Activated naive CD4-positive, alpha-beta T cell (primary cell): ENCODE measurements at regions not wholly inside any gene's neighbourhood (a gene's known extent, or its start where the extent isn't known, plus 50 kb on each side); places are given as distances from the start of the nearest gene placed in this dataset.

Experiments
- DNase-seq, 4 experiments: peaks; one replicate each; lab custom pipeline; 2025; lab: John Stamatoyannopoulos, UW

- DNase-seq, result no peak
Observed at GRCh38 chr2:195055996-195056395, 601.0 kb upstream of the SLC39A10 start.

DNA sequence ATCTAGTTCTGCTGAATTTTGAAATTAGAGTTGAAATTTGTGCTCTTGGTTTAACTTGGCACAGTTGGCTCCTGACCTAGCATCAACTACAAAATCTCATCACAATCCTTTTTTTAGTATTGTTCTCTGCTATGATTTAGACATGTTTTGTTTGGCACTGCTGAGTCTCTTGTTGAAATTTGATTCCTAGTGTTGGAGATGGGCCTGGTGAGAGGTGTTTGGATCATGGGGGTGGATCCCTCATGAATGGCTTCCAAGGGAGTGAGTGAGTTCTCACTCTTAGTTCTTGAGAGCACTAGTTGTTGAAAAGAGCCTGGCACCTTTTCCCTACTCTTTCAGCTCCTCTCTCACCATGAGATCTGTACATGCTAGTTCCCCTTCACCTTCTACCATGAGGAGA is 605.6 kb upstream of the SLC39A10 start:
- DNase-seq, result no peak

- DNase-seq, result no peak
Observed at GRCh38 chr2:195049372-195050031, 607.5 kb upstream of the SLC39A10 start.

DNA sequence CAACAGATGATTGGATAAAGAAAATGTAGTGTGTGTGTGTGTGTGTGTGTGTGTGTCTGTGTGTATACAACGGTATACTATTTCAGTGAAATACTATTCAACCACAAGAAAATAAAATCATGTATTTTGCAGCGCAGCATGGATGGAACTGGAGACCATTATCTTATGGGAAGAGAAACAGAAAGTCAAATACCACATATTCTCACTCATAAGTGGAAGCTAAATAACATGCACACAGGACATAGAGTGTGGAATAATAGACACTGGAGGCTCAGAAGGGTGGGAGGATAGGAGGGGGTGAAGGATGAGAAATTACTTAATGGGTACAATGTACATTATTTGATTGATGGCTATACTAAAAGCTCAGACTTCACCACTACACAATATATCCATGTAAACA is 609.1 kb upstream of the SLC39A10 start:
- no peak for DNase-seq

DNA sequence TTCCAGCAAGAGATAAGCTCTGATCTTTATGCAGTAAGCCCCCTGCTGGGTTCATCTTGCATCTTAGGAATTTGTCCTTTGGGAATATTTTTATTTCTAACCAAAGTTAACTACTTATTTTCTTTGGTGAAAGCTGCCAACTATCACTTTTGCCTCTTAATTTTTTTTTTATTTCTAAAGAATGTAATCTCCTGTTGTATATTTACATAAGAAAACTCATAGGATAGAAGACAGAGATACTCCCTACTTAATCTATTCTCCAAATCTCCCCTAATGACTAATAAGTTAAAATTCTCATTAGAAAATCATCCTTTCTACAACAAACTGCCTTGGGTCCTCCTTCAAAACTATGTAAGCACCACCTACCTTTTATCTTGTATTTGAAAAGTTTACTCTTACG is 612.2 kb upstream of the SLC39A10 start:
- DNase-seq, result no peak

GRCh38 chr2:195038153-195038552 is 618.9 kb upstream of the SLC39A10 start:
- no peak for DNase-seq

DNA sequence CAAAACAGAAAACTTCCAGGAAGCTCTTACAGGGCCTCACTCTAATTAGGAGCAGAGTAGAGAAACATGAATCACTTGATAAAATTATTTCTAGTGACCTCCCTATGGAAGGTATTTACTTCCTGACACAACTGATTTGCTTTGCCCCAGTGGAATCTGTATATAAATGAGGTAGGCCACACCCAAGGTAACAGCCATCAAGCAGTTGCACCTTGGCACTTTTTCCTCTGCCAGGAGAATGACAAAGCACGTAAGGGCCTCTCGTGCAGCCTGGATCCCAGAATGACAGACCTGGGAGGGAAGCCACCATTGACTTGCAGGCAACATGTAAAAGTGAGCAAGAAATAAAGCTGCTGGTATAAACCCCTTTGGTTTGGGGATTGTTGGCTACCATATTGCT is 620.0 kb upstream of the SLC39A10 start:
- no peak for DNase-seq

DNA sequence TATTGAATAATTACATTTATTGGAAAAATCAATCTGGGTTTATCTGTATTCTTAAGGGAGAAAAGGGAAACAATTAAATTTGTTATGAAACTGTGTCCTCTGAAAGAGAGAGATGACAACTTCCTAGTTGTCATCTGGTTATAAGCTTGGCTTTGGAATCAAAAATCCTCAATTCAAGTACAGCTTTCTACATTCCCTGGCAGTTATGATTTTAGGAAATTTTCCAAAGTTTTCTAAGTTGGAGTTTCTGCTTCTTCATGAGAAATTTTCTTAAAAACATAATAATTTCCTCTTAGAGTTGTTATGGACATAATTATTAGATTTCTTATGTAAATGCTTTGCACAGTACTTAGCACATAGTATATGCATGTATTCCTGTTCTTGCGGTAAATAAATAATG is 625.6 kb upstream of the SLC39A10 start:
- DNase-seq, result no peak

DNA sequence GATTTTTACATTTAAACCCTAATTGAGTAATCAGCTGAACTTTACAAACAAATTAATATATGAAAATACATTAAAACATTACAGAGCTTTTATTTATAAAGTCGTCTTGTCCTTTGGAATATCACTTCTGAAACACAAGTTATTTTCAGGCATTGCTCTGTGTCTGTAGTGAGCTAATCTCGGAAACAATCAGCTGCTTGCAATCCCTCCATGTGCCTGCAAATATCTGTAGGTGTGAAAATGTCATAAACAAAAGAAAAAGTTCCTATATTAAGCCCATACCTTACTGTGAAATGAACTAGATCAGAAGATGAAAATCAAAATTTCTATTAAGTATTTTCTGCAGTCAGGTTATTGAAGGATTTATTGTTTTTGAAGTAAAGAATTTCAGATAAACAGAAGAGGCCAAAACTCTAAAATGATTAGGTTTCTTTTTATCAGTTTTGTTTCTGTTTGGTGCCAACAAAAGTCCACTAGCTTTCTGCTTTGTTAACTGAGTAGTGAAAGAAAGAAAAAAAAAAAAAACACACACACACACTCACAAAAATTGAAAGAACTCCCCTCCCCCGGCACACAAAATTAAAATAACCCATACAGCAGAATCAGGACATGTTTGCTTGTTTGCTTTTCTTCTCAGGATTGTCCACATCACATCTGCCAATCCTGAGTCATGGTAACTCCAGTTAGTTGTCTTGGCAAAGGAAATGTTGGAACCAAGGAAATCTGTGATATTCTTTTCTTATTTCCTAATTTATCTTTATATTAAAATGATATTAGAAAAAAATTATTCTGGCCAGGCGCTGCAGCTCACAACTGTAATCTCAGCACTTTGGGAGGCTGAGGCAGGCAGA is 627.0 kb upstream of the SLC39A10 start:
- DNase-seq, result no peak

- DNase-seq, result no peak
Observed at GRCh38 chr2:195027947-195028346, 629.1 kb upstream of the SLC39A10 start.

GRCh38 chr2:195026261-195026660 is 630.8 kb upstream of the SLC39A10 start:
- no peak for DNase-seq

DNA sequence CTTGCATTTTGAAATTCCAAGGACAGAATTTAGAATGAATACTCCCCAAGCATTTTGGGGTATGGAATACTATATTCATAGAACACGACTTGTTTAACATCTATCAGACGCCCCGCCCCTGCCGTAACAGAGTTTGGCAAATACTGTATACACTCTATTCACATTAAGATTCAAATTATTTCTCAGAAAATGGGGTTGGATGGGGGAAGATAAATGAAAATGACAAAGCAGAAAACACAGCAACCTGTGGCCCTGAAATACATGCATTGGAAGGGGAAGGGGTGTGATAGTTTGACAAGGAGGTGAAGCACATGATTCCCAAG is 634.6 kb upstream of the SLC39A10 start:
- DNase-seq, result no peak

DNA sequence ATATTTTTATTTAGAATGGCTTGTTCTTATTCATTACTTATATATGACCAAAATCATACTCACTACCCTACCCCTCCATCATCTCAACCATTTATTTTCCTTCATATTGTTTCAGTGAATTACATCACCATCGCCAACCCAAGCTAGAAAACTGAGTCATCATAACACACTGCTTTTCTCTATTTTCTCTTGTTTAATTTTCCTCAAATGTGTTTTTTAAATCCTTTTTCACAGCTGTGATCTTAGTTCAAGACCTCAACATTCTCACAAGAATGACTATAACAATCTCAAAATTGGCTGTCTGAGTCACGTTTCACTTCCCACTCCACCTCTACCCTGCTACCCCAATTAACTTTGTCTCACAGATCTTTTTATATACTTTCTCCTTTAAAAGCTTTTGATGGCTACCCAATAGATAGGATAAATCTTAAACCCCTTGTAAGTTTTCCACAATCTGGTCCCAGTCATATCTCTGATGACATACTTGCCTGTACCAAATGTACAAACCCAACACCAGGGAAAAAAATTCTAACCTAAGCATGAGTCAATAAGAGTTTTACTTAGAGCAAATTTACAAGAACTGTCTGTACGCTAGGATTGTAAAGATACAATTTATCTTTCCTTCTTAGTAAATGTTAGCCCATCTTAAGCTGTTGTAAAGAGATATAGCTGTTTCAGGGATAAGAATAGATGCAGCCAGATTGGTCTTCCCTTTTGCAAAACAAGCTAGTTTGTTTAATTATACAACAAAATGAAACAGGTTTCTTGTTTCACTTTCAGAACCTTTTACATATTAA is 635.1 kb upstream of the SLC39A10 start:
- DNase-seq, result no peak

- DNase-seq, result no peak
Observed at GRCh38 chr2:195018462-195018861, 638.6 kb upstream of the SLC39A10 start.

- DNase-seq, result no peak
Observed at GRCh38 chr2:195017890-195018289, 639.1 kb upstream of the SLC39A10 start.

DNA sequence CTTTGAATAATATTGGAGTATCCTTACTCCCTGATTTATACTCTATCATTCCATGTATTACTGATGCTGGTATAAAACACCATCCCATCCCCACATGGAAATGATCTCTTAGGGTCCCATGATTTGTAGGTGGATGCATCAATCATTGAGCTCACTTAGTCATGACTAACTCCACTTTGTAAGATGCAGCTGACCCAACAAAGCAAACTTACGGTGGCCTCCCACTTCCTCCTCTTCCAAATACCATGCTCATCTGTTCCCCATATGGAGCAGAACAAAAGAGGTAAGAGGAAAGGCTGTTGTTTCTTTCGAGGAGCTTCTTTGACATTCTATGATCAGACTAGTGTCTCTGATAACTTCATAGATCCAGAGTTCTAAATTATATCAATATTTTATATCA is 640.2 kb upstream of the SLC39A10 start:
- no peak for DNase-seq

DNA sequence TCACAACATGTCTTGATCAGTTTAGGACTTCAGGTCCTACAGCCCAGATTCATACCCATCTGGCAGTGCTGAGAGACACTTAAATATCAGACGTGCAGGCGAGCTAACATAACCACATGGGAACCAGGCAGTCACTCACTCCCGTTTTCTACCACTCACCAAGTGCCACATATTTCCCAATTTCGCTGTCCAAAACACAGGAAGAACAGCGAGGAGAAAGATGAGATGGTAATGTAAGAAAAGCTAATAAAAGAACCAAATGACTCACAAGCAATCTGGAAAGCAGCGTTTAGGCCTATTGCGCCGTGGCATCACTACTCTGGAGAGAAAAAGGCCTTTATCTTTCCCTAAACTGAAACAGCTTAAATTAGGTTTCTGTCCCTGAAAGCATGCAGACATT is 647.8 kb upstream of the SLC39A10 start:
- no peak for DNase-seq

- DNase-seq, result no peak
Observed at GRCh38 chr2:195006856-195007255, 650.2 kb upstream of the SLC39A10 start.

DNA sequence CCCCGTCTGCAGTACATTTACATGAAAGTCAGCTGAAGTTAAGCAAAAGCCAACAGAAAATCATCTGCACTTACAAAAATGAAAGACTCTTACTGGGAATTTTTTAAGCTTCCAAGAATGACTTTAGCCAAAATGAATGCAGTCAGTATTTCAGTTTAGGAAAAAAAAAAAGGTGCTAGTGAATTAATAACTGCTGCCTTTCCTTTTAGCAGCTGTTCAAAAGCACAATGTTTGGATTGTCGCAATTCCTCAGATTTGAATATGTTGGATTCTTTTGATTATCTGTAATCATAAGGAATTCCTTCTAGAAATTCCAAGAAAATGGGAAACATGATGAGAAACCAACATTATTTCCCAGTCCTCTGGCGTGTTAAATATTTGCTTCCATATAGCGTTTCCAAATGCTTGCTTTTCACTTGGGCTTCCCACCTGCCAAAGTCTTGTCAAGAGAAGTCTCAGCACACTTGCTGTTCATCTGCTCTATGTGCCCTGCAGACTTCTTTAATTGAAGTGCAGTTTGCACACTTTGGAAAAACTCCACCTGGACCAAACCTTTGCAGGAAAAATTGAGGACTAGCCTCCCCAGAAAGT is 653.0 kb upstream of the SLC39A10 start:
- DNase-seq, result no peak

DNA sequence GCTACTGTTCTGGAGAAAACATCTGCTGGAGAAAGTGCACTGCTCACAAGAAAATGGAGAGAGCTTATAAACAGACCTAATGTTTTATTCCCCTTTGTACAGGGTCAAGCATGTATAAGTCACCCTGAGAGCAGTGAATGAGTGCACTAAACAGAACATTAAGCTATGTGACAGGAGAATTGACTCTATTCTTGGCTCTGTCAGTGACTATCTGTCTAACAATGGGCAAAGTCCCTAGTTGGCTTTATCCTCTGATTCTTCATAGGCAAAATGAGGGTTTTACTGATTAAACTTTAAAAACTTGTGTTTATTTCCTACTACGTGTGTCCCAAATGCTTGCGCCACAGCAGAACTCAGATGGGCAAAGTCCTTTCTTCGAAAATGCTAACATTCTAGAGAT is 655.1 kb upstream of the SLC39A10 start:
- DNase-seq, result no peak

GRCh38 chr2:194999771-195000170 is 657.3 kb upstream of the SLC39A10 start:
- no peak for DNase-seq

GRCh38 chr2:194992648-194993047 is 664.4 kb upstream of the SLC39A10 start:
- DNase-seq, result no peak

- no peak for DNase-seq
Observed at GRCh38 chr2:194985258-194985657, 671.8 kb upstream of the SLC39A10 start.
